ENCODE measurements at regions not wholly inside any gene's neighbourhood (a gene's known extent, or its start where the extent isn't known, plus 50 kb on each side); places are given as distances from the start of the nearest gene placed in this dataset.
"Not testable (repeated sequence)": the region's sequence is repeated elsewhere in the genome, so short reads cannot be mapped to it uniquely, and the experiment has no call there.

GRCh38 chr15:77896147-77897112 lies 181.1 kb downstream of the TBC1D2B start:
- DNase-seq: not testable (repeated sequence)

- DNase-seq: no peak
Measured at GRCh38 chr15:77895742-77896141, 181.8 kb downstream of the TBC1D2B start.

GRCh38 chr15:77895145-77895544 lies 182.4 kb downstream of the TBC1D2B start:
- DNase-seq: not testable (repeated sequence)

GRCh38 chr15:77893671-77894640 lies 183.6 kb downstream of the TBC1D2B start:
- DNase-seq: not testable (repeated sequence)

GRCh38 chr15:77893246-77893645 lies 184.3 kb downstream of the TBC1D2B start:
- DNase-seq: not testable (repeated sequence)

- DNase-seq: no peak
Measured at GRCh38 chr15:77892335-77892734, 185.2 kb downstream of the TBC1D2B start.

- not testable (repeated sequence) for DNase-seq
Measured at GRCh38 chr15:77891862-77892261, 185.6 kb downstream of the TBC1D2B start.

- DNase-seq: not testable (repeated sequence)
Measured at GRCh38 chr15:77890911-77891801, 186.4 kb downstream of the TBC1D2B start.

- not testable (repeated sequence) for DNase-seq
Measured at GRCh38 chr15:77889828-77890725, 187.4 kb downstream of the TBC1D2B start.

GRCh38 chr15:77889009-77889806 lies 188.3 kb downstream of the TBC1D2B start:
- DNase-seq: no peak

GRCh38 chr15:77887563-77888429 lies 189.7 kb downstream of the TBC1D2B start:
- DNase-seq: not testable (repeated sequence)

- DNase-seq: no peak
Measured at GRCh38 chr15:77886805-77887448, 190.6 kb downstream of the TBC1D2B start.

- DNase-seq: not testable (repeated sequence)
Measured at GRCh38 chr15:77885877-77886500, 191.5 kb downstream of the TBC1D2B start.

- not testable (repeated sequence) for DNase-seq
Measured at GRCh38 chr15:77883012-77883411, 194.5 kb downstream of the TBC1D2B start.

GRCh38 chr15:77881950-77882349 lies 195.6 kb downstream of the TBC1D2B start:
- no peak for DNase-seq

GRCh38 chr15:77881535-77881934 lies 196.0 kb downstream of the TBC1D2B start:
- not testable (repeated sequence) for DNase-seq

- not testable (repeated sequence) for DNase-seq
Measured at GRCh38 chr15:77879466-77879865, 198.0 kb downstream of the TBC1D2B start.
